GF-D8 (cell line): ENCODE measurements at regions not wholly inside any gene's neighbourhood (a gene's known extent, or its start where the extent isn't known, plus 50 kb on each side); places are given as distances from the start of the nearest gene placed in this dataset.
"Not testable (repeated sequence)": the region's sequence is repeated elsewhere in the genome, so short reads cannot be mapped to it uniquely, and the experiment has no call there.

Experiments used
- DNase-seq: peaks from one replicate; lab custom pipeline; 2025; lab: John Stamatoyannopoulos, UW

- DNase-seq = no peak
These were observed 148.6 kb downstream of the CD47 start for GRCh38 chr3:107942244-107942643.

GRCh38 chr3:107939691-107940442 is 151.0 kb downstream of the CD47 start:
- DNase-seq = no peak

GRCh38 chr3:107938143-107938542 is 152.7 kb downstream of the CD47 start:
- DNase-seq = no peak

GRCh38 chr3:107934808-107935207 is 156.0 kb downstream of the CD47 start:
- DNase-seq = no peak

DNA sequence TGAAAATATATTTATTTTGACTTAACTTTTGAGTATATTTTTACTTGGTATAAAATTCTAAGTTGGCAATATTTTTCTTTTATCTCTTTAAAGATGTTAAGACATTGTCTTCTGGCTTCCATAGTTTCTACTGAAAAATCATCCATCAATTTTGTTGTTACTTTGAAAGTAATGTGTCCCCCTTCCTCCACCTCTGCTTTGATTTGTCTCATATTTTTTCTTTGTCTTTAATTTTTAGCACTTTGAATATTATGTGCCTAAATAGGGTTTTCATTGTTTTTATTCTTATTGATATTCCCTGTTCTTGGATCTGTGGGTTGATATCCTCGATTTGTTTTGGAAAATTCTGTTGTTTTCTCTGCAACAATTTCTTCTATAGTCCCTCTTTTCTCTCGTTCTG is 157.4 kb downstream of the CD47 start:
- DNase-seq = no peak

DNA sequence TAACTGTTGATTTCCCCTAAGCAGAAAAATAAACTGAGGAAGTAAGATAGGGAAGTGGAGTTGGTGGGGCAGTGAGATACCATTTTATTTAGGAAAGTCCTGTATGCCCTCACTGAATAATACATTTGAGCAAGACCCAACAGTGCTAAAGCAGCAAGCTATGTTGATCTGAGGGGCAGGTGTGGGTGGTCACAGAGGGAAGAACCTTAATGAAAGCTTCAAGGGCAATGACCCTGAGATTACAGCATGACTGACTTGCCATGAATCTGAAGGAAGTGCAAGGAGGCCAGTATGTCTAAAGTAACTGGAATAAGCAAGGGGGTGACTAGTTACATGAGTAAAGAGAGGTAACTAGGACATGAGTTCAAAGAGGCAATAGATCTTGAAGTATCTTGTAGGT is 159.5 kb downstream of the CD47 start:
- DNase-seq = no peak

DNA sequence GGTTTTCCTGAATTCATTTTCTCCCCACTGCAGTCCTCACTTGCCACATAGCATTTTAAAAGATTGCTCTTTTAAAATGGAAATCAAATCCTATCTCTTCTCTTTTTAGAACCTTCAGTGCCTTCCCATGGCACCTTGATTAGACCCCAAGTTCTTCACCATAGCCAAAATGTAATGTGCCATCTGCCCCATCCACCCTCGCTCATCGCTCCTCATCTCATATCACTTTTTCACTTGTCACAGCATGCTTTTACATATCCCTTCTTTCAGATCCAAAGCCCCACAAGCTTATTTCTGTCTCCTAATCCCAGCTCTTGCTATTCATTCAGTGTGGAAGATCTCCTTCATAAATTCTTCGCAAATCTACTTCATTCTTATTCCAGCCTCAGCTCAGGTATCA is 161.7 kb downstream of the CD47 start:
- no peak for DNase-seq

GRCh38 chr3:107928084-107928445 is 162.8 kb downstream of the CD47 start:
- no peak for DNase-seq

DNA sequence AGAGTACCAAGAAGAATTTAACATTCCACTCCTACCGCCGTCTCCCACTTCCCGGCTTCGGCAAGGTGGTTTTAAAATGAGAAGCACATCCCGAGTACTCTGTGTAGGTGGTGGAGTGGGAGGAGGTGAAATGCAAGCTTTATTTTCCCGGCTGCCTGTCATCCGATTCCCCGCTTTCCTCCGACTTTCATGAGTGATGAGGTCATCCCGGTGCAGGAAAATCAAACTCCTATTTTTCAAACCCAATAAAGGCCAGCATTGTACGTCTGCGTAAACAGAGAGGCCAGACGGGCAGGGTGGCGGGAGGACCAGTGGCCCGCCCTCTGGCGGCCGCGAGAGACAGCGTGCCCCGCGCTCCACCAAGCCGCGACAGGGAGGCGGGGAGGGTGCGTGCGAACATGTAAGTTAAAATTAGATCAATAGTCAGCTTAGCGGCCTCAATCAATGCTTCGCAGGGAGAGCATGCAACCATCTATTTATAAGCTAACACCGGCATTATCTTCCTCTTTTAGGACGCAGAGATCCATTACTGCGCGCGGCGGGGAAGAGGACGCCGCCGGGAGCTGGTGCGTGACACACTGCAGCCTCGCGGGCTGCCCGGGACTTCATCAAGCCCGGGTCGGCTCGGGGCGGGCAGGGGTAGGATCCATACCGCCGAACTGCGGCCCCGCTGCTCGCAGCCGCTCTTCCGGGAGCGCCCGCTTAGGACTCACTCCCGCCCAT is 163.3 kb downstream of the CD47 start:
- no peak for DNase-seq

DNA sequence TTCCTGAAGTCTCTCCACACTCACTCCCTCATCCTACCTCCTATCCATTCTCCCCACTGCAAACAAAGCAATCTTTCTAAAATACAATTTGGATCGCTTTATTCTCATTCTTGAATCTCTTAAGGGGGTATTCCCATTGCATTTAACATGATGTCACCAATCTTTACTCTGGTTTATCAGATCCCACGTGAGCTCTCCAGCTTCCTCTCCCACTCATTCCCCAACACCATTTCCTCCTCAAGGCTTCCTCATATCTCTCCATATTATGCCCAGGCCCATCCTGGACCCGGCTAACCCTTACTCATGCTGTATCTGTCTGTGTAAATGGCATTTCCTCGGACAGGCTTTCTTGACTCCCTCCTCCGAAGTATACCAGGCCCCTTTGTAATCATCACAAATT is 165.0 kb downstream of the CD47 start:
- DNase-seq = no peak

- no peak for DNase-seq
These were observed 169.8 kb downstream of the CD47 start for GRCh38 chr3:107921038-107921437.

DNA sequence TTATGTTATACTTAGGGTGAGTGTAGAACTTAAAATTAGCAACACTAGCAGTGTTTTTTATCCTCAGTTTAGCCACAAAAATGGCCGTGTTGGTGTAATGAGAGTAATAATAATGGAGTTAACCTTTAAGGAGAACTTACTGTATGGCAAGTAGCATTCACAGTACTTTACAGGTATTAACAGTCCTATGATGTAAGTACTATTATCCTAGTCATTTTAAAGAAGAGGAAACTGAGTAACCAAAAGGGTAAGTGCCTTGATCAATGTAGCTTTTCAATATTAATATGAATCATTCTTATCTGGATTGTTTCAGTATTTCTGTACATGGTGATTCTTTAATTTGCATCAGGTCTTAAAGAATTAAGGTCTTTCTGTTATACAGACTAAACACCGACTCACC is 170.3 kb downstream of the CD47 start:
- no peak for DNase-seq

DNA sequence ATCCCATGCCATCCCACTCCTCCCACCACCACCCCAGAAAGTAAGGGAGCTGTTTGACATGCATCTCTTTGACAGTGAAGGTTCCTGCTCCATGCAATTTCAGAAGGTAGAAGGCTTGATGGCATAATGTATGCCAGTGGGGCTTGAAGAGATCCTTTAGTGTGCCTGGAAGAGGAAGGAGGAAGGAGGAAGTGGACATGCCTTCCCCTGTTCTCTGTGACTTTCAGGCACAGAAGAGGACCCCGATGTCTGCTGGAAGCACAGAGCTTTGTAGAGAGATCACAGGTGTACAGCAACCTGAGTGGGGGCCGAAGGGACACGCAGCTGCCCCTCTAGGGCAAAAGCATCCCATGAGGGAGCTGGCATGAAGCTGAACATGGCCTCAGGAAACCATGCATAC is 171.6 kb downstream of the CD47 start:
- no peak for DNase-seq

DNA sequence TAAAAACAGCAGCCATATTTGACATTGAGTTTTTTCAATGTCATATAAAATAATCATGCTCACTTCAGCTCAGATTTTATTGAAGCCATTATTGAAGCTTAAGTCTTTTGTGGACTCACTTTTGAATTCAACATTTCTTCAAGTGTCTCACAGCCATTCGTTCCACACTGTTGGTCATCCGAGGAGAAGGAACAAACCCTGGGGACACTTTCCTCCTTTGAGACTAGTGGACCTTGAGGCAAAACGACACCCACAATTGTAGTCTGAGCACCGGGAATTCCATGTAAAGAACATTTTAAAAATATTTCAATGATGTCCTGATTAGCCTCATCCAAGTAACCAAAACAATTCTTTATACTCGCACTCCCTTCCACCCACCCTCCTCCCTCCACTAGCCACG is 174.7 kb downstream of the CD47 start:
- DNase-seq = no peak

DNA sequence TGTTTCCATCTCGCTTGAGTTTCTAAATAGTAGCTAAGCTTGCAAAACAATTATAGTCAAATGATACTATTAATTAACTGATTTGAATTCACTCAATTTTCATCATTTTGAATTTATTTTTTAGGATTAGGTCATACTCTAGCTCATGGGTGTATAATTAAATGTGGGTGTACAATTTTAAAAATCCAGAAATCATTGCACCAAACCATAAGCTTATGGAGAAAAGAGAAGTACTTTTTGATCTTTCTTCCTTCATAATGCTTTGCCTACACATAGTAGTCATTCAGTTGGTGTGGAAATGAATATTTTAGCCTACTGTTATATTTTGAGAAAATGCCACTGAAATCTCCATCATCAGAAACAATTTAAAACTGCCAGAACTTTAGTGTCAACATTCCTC is 175.1 kb downstream of the CD47 start:
- no peak for DNase-seq

GRCh38 chr3:107913701-107914100 is 177.1 kb downstream of the CD47 start:
- DNase-seq = no peak

GRCh38 chr3:107911337-107912000 is 179.4 kb downstream of the CD47 start:
- DNase-seq = no peak

GRCh38 chr3:107910713-107911259 is 180.0 kb downstream of the CD47 start:
- no peak for DNase-seq

DNA sequence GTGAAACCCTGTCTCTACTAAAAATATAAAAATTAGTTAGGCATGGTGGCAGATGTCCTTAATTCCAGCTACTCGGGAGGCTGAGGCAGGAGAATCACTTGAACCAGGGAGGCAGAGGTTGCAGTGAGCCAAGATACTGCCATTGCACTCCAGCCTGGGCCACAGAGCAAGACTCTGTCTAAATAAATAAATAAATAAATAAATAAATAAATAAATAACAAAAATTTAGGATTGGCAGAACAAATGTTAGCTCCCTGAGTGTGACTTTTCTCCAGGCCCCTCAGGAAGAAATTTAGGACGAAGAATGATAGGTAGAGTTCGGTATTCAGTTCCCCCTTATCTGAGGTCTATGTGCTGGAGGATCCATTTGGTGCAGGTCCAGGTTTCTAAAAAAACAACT is 181.2 kb downstream of the CD47 start:
- not testable (repeated sequence) for DNase-seq

GRCh38 chr3:107907996-107908395 is 182.8 kb downstream of the CD47 start:
- DNase-seq = no peak

DNA sequence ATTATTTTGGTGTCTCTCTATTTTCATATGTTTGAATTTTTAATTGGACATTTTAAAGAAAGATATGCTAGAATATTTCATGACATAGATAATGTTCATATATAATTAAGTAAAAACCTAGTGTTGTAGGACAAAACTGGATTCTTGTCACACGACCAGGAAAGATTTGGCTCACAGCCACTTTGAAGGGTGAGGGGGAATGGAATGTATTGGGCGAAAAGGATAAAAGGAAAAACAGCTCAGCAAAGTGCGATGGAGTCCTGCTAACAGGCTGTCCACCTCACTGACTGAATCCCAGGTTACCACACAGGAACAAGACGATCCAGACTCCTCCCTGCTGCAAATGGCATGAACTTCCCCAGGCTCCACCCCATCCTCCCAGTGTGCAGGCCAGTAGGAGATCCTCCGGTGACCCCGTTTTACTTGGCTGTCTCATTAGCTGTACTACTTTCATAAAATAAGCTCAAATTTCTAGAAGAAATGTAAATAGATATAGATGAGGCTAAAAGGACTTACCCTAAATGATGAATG is 186.2 kb downstream of the CD47 start:
- DNase-seq = no peak

DNA sequence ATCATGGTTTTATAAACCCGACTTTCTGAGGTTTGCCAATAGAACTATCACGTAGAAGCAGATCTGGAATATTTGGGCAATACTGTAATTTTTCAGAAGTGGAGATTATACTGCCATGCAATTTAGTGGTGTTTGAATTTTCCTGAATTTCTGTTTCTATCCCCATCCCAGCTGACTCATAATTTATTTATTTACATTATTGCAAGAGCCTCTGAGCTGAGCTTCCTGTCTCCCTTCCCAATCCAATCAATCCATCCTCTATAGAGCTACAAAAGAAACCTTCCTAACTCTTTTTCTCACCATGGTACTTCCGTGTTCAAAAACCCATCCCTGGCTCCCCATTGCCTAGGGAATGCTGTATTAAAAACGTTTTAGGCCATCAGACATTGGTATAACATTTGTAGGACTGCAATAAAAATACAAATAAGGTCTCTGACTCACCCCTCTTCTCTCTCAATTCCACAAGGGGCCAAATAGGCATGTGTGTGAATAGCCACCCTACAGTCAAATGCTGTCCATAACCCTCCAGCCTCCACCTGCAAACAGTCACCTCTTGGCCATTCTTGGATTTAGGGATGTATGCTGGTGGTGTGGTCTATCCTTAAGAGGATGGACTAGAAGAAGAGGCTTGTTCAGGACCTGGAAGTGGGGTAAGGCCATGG is 190.7 kb downstream of the CD47 start:
- DNase-seq = no peak
